ENCODE measurements at regions not wholly inside any gene's neighbourhood (a gene's known extent, or its start where the extent isn't known, plus 50 kb on each side); places are given as distances from the start of the nearest gene placed in this dataset.

DNA sequence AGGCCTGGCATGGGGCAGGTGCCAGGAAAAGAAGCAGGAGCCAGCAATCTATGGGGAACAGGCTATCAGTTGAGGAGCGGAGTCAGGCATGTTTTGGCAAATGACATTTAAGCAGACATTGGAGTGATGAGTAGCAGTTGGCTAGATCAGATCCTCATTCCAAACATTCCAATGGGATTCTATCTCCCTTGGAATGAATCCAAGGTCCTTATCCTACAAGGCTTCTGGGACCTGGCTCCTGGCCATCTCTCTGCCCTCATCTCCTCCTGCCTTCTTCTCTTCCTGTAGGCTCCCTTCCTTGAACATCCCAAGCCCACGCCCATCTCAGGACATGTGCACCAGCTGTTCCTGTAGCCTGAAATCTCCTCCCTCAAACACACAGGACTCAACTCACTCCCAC is 1074.5 kb downstream of the TBC1D22A start:
- TF ChIP-seq POLR2A (IDR thresholded peaks at IDR 0.05; ENCODE audit: low read depth, low read length) (no peak), TAF1 (IDR thresholded peaks at IDR 0.05; ENCODE audit: low read depth, low read length) (no peak), POLR2AphosphoS5 (IDR thresholded peaks at IDR 0.05; ENCODE audit: low read depth, low read length) (no peak)

All from GM12891 (cell line).